ENCODE measurements at regions not wholly inside any gene's neighbourhood (a gene's known extent, or its start where the extent isn't known, plus 50 kb on each side); places are given as distances from the start of the nearest gene placed in this dataset.

- no peak for DNase-seq
Measured at GRCh38 chr3:30372837-30373236, 233.6 kb upstream of the TGFBR2 start.

DNA sequence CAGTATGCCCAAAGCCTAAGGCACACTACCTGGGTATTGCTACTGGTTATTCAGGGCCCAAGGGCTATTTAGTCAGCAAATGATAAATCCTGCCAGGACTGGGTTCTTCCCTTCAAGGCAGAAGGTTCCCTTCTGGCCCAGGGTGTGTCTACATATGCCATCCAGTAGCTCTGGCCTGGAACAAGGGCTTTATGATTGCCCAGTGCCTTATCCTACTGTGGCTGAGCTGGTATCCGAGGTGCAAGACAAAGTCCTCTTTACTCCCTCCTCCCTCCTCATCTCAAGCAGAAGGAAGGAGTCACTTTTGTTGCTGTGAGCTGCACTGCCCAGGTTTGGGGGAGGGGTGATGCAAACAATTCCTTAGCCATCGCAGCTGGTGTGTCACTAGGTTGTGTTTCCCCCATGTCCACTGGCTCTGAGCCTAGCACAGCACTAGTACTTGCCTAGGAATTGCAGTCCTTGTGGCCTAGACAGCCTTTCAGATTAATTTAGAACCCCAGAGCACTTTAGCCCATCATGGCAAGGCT is 221.8 kb upstream of the TGFBR2 start:
- no peak for DNase-seq

DNA sequence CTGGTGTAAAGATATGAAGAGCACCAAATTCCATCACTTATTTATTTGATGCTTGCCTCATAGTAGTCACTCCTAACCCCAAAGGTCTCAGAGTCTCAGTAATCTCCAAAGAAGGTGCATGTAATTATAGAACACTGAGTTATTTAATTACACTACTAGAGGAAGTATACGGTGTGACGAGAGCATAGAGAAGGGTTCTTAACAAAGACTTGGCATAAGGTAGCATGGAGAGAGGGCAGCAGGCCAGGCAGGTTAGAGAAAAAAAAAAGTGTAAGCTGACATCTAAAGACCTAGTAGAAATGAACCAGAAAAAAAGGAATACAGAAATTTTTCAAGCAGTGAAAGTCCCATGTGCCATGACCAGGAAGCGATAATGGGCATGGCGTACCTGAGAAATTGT is 213.3 kb upstream of the TGFBR2 start:
- no peak for DNase-seq

- DNase-seq, result no peak
Measured at GRCh38 chr3:30397030-30397429, 209.4 kb upstream of the TGFBR2 start.

- DNase-seq, result no peak
Measured at GRCh38 chr3:30399394-30400181, 206.8 kb upstream of the TGFBR2 start.

- no peak for DNase-seq
Measured at GRCh38 chr3:30400926-30401325, 205.5 kb upstream of the TGFBR2 start.

GRCh38 chr3:30401971-30402370 is 204.4 kb upstream of the TGFBR2 start:
- no peak for DNase-seq

GRCh38 chr3:30407651-30408050 is 198.8 kb upstream of the TGFBR2 start:
- DNase-seq, result no peak

GRCh38 chr3:30408105-30408557 is 198.3 kb upstream of the TGFBR2 start:
- no peak for DNase-seq

DNA sequence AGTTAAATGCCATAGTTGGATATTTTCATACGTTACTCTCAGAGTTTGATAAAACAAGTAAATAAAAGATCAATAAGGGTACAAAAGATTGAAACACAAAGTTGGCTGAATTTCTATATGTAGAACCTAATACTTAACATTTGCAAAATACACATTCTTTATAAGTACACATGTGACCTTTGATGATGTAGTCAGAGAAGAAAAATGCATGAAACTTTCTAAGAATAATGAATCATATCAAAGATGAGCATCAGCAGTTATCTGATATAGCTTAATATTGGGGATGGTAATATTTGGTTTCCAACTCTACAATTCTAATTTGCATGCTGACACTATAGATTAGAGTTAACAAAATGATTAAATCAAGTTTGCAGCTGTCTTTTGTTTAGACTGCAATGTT is 188.0 kb upstream of the TGFBR2 start:
- DNase-seq, result no peak

DNA sequence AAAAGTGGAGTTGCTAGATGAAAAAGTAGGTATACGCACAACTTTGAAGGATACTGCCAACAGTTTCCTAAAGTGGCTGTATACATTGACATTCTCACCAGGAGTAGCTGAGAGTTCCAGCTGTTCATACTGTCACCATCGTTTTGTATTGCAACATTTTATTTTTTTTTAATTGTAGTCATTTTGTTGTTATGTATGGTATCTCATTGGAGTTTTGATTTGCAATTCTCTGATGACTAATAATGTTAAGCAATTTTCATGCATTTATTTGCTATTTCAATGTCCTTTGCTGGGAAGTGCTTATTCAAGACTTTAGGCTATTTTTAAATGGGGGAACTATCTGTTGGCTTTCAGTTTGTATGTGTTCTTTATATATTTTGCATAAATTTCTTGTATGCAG is 185.1 kb upstream of the TGFBR2 start:
- no peak for DNase-seq

DNA sequence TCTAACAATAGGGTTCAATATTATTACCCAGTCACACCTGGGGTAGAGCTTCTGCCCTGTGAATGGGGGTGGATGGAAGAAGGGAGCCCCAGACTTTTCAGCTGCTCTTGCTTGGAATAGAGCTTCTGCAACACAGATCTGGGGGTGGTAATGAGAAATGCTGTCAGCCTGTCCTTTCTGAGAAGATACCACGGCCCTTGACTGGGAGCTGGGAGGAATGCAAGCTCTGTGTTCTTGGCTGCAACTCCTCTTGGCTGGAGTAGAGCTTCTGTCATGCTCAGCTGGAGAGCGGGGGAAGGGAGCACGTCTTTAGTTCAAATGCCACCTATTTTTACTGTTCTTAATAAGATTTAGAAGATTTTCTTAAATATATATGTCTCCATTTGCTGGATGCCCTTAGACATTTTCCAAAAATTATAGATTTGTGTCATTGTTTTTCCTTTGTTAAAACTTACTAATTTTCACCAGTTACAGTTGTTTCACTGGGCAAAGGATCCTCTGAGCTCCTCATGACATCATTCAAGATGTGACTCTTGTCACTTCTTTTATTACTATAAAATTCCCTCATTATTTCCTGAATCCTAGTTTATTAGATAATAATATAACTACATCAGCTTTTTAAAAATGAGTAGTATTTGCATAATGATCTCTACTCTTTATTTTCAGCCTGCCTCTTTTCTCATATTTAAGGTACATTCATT is 180.0 kb upstream of the TGFBR2 start:
- DNase-seq, result no peak

DNA sequence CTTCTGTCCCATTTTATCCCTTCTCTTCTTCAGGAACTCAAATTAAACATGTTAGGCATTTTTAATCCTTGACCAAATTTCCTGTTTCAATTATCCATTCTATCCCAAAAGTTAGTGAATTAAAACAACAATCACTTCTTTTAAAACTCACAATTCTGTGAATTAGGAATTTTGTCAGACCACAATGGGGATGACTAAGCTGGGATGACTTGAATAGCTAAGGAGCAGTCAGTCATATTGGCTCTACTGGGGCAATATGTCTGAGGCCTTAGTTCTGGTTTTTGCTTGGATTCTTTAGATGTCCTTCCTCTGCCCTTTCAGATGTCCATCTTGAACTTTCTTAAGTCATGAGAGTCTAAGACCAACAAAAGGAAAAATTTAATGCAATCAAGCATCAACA is 178.2 kb upstream of the TGFBR2 start:
- DNase-seq, result no peak

DNA sequence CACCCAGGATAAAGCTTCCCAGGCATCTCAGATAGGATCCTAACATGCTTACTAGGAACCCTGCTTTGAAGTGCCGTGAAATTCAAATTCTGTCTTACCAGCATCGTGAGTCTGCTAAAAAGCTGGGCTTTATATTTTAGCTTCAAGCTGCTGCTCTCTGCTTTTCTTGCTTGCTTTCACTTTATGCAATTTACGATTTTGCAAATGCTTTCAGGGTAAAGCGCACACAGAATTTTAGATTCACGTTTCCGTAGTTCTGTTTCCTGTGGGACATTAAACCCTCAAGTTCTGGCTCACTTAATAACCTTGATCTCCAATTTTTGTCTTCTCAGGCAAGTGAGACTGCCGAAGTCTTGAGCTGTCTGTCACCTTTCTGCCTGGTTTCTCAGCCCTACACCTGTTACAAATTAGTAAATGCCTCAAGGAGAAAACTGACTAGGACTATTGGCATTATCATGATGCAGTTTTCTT is 170.5 kb upstream of the TGFBR2 start:
- no peak for DNase-seq

DNA sequence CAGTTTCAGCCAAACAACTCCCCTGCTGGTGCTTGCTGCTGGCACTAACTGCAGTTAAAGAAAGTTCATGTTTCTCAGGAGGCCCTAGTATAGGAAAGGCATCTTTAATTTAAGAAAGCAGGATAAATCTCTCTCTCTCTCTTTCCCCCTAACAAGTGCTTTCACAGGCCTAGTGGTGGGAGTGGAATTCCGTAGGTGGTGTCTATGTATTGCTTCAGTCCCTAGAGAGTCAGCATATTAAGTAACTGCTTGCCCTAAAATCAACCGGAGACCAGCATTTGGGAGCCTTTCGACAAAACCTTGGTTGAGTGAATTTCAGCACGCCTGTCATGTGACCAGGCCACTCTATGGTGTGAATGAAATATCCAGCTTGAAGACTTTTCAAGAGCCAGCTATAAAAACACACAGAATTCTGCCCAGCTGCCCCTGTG is 169.2 kb upstream of the TGFBR2 start:
- no peak for DNase-seq

DNA sequence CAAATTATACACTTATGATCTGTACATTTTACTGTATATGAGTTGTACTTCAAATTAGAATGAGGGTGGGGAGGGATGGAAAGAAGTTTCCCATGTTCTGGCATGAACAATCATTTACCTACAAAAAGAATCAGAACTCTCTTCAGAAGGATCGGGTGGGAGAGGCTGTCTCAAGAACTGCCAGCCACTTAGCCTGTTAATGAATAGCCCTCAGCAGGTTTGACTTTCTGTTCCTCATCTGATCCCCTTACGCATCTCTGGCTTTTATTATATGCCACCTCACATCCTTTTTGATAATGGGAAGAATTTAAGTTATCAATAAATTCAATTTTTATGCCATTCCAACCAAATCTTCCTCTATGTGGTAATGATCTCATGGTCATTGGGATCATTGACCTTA is 168.3 kb upstream of the TGFBR2 start:
- DNase-seq, result no peak

- no peak for DNase-seq
Measured at GRCh38 chr3:30439451-30440053, 166.8 kb upstream of the TGFBR2 start.

DNA sequence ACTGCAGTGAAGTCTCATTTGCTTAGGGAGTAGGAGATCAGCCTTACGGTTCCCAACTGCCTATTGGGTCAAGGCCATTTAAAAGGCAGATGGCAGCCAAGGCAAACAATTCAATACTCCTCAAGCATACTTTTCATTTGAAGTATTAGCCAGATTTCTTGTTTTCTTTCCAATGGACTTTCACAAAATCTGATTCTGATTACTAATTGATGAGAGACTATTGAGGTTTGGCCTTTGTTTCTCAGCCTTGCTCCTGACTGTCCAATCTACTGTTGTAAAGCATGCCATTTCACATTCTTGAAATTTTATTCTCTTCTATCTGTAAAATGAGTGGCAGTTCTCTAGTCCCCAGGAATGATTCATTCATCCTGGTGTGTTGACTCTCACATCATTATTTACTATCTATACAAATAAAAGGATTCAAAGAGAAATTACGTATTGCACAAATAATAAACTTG is 166.2 kb upstream of the TGFBR2 start:
- DNase-seq, result no peak

DNA sequence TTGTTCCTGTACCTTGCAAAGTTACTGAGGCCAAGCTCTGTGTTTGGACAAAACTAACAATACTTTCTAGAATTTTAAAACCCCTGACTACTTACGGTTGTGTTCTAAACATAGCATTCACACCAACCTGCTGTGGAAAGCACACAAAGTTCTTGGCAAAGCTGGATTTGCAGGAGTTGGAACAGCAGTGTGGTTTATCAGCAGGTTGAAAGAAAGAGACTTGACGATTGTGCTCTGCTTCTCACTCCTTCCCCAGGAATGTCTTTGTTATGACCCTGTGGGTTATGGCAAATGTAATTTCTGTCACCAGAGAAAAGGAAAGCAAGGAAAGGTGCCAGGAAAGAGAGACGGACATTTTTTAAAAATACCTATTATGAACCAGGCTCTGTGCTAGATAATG is 165.5 kb upstream of the TGFBR2 start:
- DNase-seq, result no peak

GRCh38 chr3:30443756-30444673 is 162.4 kb upstream of the TGFBR2 start:
- no peak for DNase-seq

DNA sequence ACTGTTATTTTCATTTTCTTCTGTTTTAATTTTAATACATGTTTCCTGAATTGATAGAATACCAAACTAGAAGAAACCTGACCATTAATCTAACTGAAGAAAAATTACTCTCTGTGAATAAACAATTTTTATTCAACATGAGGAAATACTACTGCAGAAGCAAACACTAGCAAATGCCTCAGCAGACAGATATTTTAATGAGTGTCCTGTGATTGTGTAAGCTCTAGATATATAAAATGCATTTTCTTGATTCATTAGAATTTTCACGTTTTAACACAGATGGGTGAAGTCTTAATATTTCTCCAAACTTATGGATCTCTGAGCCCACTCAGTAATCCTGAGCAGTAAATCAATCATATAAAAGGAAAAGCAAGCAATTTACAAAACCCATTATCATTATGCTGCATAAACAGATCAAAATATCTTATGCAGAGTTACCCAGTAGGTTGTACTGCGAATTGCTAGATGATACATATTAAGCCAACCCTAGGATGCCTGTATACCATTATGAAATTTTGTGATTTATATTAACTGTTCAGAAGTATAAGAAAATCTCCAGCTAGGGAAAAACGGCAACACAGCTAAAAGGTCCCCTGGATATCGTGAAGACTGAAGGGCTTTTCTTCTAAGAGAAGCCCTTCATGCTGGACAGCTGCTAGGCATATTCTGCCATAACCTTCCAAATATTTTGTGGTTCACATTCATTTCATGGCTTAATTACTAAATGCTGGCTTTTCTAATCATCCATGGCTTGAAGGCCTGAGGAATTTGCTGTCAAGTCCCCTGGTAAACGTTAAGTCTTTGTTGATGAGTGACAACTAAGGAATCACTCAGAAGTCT is 157.7 kb upstream of the TGFBR2 start:
- DNase-seq, result no peak

GRCh38 chr3:30449290-30449632 is 157.1 kb upstream of the TGFBR2 start:
- DNase-seq, result no peak
